A549 (cell line): ENCODE measurements at regions not wholly inside any gene's neighbourhood (a gene's known extent, or its start where the extent isn't known, plus 50 kb on each side); places are given as distances from the start of the nearest gene placed in this dataset.

ENCODE experiments used
- ATAC-seq, 2 experiments: fragments of 200-7000 bp in 1 of 2; fragments of >200 bp in 1 of 2; cut with Nextera tagmentation in 1 of 2; cut with Tn5 transposase in 1 of 2; 3 replicates each; pipeline versions ENCODE4 v1.8.0 to v1.9.1; 2018 to 2020; ENCODE audit warnings: mild to moderate bottlenecking in 1 of 2, moderate library complexity in 1 of 2
- CTCF ChIA-PET: fragments of 300-600 bp; sonication (Branson Sonifier 250); formaldehyde crosslinking; extraction: SDS; loops from one replicate; lab custom pipeline; 2021; ENCODE audit warnings: antibody characterized with exemption, inconsistent platforms; lab: Yijun Ruan, JAX
- POLR2A ChIA-PET: fragments of 350-600 bp; formaldehyde crosslinking; extraction: SDS; loops from one replicate; lab custom pipeline; 2021; ENCODE audit warnings: antibody characterized with exemption, inconsistent platforms; lab: Yijun Ruan, JAX
- DNase-seq, 2 experiments: peaks; one replicate each; pipeline versions ENCODE4 v3.0.0 to v3.0.0-alpha.2; 2011 to 2016; ENCODE audit warnings: low read depth in 1 of 2, low spot score in 1 of 2
- FAIRE-seq: peaks from 2 replicates; lab custom pipeline; 2011; peaks lifted over from hg19 to GRCh38; lab: Jason Lieb, UNC
- H3K27ac ChIP-seq, 2 experiments: fragments of >200 bp; sonication (Bioruptor Twin); formaldehyde crosslinking; 3 replicates each; pipeline ENCODE4 v1.5.1; 2016 to 2017
- H3K4me1 ChIP-seq: fragments of >200 bp; sonication (Bioruptor Twin); formaldehyde crosslinking; 3 replicates; pipeline ENCODE4 v1.6.1; 2016
- H3K4me2 ChIP-seq: fragments of >200 bp; sonication (Bioruptor Twin); formaldehyde crosslinking; 3 replicates; pipeline ENCODE4 v1.6.1; 2016
- H3K4me3 ChIP-seq: fragments of >200 bp; sonication (Bioruptor Twin); formaldehyde crosslinking; 3 replicates; pipeline ENCODE4 v1.5.1; 2016
- H3K9me3 ChIP-seq: fragments of >200 bp; sonication (Bioruptor Twin); formaldehyde crosslinking; 3 replicates; pipeline ENCODE4 v1.6.1; 2016
- CHD2 ChIP-seq: fragments of 150-350 bp; IDR thresholded peaks from 2 replicates; pipeline ENCODE4 v1.6.1; 2014; ENCODE audit warnings: low read length; ENCODE audit not compliant: partially characterized antibody
- EP300 ChIP-seq, 2 experiments: fragments of >200 bp; sonication (Bioruptor Twin); formaldehyde crosslinking; IDR thresholded peaks; 2 replicates in 1 of 2; 3 replicates in 1 of 2; pipeline ENCODE4 v1.6.1; 2016 to 2017
- FOSL2 ChIP-seq, 2 experiments: fragments of 450-650 bp in 1 of 2; fragments of >200 bp in 1 of 2; sonication (Bioruptor Twin) in 1 of 2; formaldehyde crosslinking; IDR thresholded peaks; 2 replicates each; pipeline versions ENCODE4 v1.5.0 to v1.6.1; 2016 to 2020; ENCODE audit warnings: mild to moderate bottlenecking in 1 of 2, moderate library complexity in 1 of 2
- GATA3 ChIP-seq: IDR thresholded peaks from 2 replicates; pipeline ENCODE4 v1.6.1; 2012; ENCODE audit warnings: borderline replicate concordance
- HEYL ChIP-seq: fragments of 250-450 bp; sonication (Bioruptor Pico); IDR thresholded peaks from 2 replicates; pipeline ENCODE4 v1.8.0; 2021; ENCODE audit warnings: mild to moderate bottlenecking, moderate library complexity
- KDM1A ChIP-seq: fragments of 200-600 bp; sonication (generic); IDR thresholded peaks from 2 replicates; pipeline ENCODE4 v1.6.1; 2016; ENCODE audit warnings: low read depth, mild to moderate bottlenecking
- KDM5A ChIP-seq: fragments of 200-600 bp; sonication (generic); IDR thresholded peaks from 2 replicates; pipeline ENCODE4 v1.6.1; 2016; ENCODE audit warnings: antibody characterized with exemption, mild to moderate bottlenecking
- MAZ ChIP-seq: fragments of 150-350 bp; IDR thresholded peaks from 2 replicates; pipeline ENCODE4 v1.6.1; 2014; ENCODE audit warnings: antibody characterized with exemption, low read depth, low read length, borderline replicate concordance
- NFE2L2 ChIP-seq: fragments of 150-350 bp; conservative IDR thresholded peaks from 2 replicates; pipeline ENCODE4 v1.6.1; 2014; ENCODE audit warnings: low read length
- POLR2A ChIP-seq: IDR thresholded peaks from 2 replicates; pipeline ENCODE4 v1.6.1; 2012; ENCODE audit warnings: mild to moderate bottlenecking, low read length
- RAD21 ChIP-seq, 2 experiments: fragments of >200 bp in 1 of 2; sonication (Bioruptor Twin) in 1 of 2; formaldehyde crosslinking in 1 of 2; IDR thresholded peaks in 1 of 2; conservative IDR thresholded peaks in 1 of 2; 2 replicates in 1 of 2; 3 replicates in 1 of 2; pipeline ENCODE4 v1.6.1; 2012 to 2018; ENCODE audit warnings: inconsistent platforms in 1 of 2
- RFX5 ChIP-seq: fragments of 450-650 bp; IDR thresholded peaks from 2 replicates; pipeline ENCODE4 v1.7.1; 2014; ENCODE audit warnings: antibody characterized with exemption, mild to moderate bottlenecking, moderate library complexity
- TFCP2L1 ChIP-seq: fragments of 250-450 bp; sonication (Bioruptor Pico); IDR thresholded peaks from 2 replicates; pipeline ENCODE4 v1.5.0; 2021; ENCODE audit warnings: mild to moderate bottlenecking
- TP53 ChIP-seq: fragments of 250-450 bp; sonication (Bioruptor Pico); IDR thresholded peaks from 2 replicates; pipeline ENCODE4 v1.5.0; 2021; ENCODE audit warnings: mild to moderate bottlenecking, moderate library complexity
- ZFP36 ChIP-seq: fragments of 450-650 bp; IDR thresholded peaks from 2 replicates; pipeline ENCODE4 v1.6.1; 2014; ENCODE audit warnings: borderline replicate concordance; ENCODE audit not compliant: partially characterized antibody
- ZNF302 ChIP-seq: fragments of 250-450 bp; sonication (Bioruptor Pico); IDR thresholded peaks from 2 replicates; pipeline ENCODE4 v1.9.0; 2021; ENCODE audit warnings: inconsistent platforms, mild to moderate bottlenecking, moderate library complexity
- WGBS: methylation state at CpG from one replicate; pipeline ENCODE4 v1.1.6; 2017; ENCODE audit errors: missing lambda C conversion rate; 5-methylcytosine and 5-hydroxymethylcytosine counted together
- TF ChIP-seq, protein P1 (sequence below): IDR thresholded peaks from 2 replicates; pipeline ENCODE4 v1.6.1; 2012; ENCODE audit warnings: low read depth, borderline replicate concordance
- TF ChIP-seq, protein P2 (sequence below): fragments of 250-450 bp; sonication (Bioruptor Pico); IDR thresholded peaks from 2 replicates; pipeline ENCODE4 v1.5.0; 2021; ENCODE audit warnings: mild to moderate bottlenecking, moderate library complexity, borderline replicate concordance

DNA sequence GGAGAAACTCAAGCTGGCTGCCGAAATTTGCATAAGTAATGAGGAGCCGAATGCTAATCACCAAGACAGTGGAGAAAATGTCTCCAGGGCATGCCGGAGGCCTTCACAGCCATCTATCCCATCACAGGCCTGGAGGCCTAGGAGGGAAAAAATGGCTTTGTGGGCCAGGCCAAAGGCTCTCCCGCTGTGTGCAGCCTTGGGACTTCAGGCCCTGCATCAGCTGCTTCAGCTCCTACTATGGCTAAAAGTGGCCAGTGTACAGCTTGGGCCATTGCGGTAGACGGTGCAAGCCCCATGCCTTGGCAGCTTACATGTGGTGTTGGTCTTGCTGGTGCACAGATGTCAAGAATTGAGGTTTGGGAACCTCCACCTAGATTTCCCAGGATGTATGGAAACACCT is 162.6 kb upstream of the FAM47A start:
- 30% methylated on average over 5 of the region's 6 CpGs for WGBS
- TF ChIP-seq FOSL2 (IDR thresholded peaks at IDR 0.05), result no peak
- no peak for TF ChIP-seq FOSL2 (CRISPR knock-in tag; IDR thresholded peaks at IDR 0.05)
- no peak for TF ChIP-seq GATA3
- no peak for TF ChIP-seq EP300 (IDR thresholded peaks at IDR 0.05)
- no peak for TF ChIP-seq TP53 (CRISPR knock-in tag)
- no peak for TF ChIP-seq HEYL (CRISPR knock-in tag)
- no peak for TF ChIP-seq NFE2L2
- TF ChIP-seq MAZ, result no peak
- CTCF ChIA-PET, result no interaction called here

DNA sequence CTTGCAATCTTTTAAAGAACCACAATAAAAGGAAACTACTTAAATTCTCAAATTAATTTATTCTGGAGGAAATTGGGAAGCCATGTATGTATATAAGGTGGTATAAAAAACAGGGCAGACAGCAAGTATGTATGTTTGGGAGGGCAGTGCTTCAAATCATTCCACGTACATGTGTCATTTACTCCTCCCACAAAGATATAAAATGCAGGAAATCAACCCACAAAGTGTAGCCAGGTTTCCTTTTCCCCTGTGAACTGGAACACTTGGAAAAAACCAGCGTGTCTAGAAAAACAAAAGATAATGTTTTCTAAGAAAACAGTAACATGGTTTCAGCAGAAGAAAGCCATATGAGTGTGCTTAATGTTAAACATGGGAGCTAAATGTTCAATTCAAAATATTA is 156.7 kb upstream of the FAM47A start:
- no peak overlapping the region for H3K4me3 ChIP-seq
- POLR2A ChIA-PET, result no interaction called here
- no peak for FAIRE-seq
- TF ChIP-seq RAD21 (conservative IDR thresholded peaks at IDR 0.05 in 1 of 2, IDR thresholded peaks at IDR 0.05 in 1 of 2) (no peak), KDM1A (no peak), POLR2A (no peak), HEYL (CRISPR knock-in tag) (no peak), KDM5A (no peak), RFX5 (no peak), ZFP36 (no peak)
- TF ChIP-seq, all 56 proteins: peak for 0
- WGBS, result 0% methylated on average over 2 of the region's 2 CpGs
- no peak overlapping the region for H3K4me2 ChIP-seq
- CTCF ChIA-PET, result no interaction called here
- ATAC-seq, result no peak
- no peak overlapping the region for H3K27ac ChIP-seq
- DNase-seq, result no peak
- no peaks in the 10 kb centered on the region for H3K4me1 ChIP-seq
- no peaks in the 10 kb centered on the region for H3K9me3 ChIP-seq

More for the DNA sequence above, 162.6 kb upstream of the FAM47A start:
- H3K9me3 ChIP-seq, result no peaks in the 10 kb centered on the region
- FAIRE-seq (no peak), DNase-seq (no peak), ATAC-seq (no peak)
- H3K27ac ChIP-seq, result no peak overlapping the region
- H3K4me2 ChIP-seq, result no peak overlapping the region
- POLR2A ChIA-PET, result no interaction called here
- H3K4me3 ChIP-seq, result no peak overlapping the region
- H3K4me1 ChIP-seq, result no peaks in the 10 kb centered on the region

DNA sequence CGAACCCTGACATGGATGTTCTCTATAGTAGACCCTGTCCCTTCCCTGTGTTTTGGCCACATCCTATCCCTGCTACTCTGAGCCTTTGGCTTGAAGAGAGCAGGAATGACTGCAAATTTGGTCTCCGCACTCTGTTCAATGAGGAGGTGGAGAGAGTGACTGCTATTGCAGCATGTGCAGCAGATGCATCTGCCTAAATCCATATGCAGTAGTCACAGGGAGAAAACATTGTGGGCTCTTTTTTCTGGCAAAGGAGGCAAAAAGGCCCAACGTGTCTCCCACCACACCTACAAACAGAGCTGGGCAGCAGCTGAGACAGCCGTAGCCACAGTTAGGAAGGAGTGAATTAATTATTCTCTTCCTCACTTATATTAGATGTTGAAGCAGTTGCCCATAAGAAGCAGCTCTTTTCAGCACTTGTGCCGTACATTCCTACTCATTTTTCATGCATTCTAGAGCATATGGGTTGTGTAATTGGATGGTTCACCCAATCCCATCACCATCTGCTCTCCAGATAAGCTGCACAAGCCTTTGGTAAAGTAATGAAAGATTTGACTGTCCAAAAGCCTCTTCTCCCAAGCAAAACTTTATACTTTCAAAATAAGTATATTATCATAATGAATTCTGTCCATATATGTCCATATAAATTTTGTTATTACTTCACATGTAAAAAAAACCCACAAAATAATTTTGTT is 147.9 kb upstream of the FAM47A start:
- DNase-seq, result no peak
- TF ChIP-seq ZNF302 (CRISPR knock-in tag) (no peak), ZFP36 (no peak)
- TF ChIP-seq, protein P1, sequence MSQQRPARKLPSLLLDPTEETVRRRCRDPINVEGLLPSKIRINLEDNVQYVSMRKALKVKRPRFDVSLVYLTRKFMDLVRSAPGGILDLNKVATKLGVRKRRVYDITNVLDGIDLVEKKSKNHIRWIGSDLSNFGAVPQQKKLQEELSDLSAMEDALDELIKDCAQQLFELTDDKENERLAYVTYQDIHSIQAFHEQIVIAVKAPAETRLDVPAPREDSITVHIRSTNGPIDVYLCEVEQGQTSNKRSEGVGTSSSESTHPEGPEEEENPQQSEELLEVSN, result no peak
- TF ChIP-seq, protein P2, sequence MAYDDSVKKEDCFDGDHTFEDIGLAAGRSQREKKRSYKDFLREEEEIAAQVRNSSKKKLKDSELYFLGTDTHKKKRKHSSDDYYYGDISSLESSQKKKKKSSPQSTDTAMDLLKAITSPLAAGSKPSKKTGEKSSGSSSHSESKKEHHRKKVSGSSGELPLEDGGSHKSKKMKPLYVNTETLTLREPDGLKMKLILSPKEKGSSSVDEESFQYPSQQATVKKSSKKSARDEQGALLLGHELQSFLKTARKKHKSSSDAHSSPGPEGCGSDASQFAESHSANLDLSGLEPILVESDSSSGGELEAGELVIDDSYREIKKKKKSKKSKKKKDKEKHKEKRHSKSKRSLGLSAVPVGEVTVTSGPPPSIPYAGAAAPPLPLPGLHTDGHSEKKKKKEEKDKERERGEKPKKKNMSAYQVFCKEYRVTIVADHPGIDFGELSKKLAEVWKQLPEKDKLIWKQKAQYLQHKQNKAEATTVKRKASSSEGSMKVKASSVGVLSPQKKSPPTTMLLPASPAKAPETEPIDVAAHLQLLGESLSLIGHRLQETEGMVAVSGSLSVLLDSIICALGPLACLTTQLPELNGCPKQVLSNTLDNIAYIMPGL (CRISPR knock-in tag), result no peak
- TF ChIP-seq, all 56 proteins: peak for 0
- H3K4me1 ChIP-seq, result no peaks in the 10 kb centered on the region
- ATAC-seq (no peak), FAIRE-seq (no peak)
- no peak overlapping the region for H3K27ac ChIP-seq
- ChIA-PET POLR2A (no interaction called here), CTCF (no interaction called here)
- 0% methylated on average over 5 of the region's 5 CpGs for WGBS
- H3K4me3 ChIP-seq, result no peak overlapping the region
- H3K4me2 ChIP-seq, result no peak overlapping the region
- H3K9me3 ChIP-seq, result no peaks in the 10 kb centered on the region

DNA sequence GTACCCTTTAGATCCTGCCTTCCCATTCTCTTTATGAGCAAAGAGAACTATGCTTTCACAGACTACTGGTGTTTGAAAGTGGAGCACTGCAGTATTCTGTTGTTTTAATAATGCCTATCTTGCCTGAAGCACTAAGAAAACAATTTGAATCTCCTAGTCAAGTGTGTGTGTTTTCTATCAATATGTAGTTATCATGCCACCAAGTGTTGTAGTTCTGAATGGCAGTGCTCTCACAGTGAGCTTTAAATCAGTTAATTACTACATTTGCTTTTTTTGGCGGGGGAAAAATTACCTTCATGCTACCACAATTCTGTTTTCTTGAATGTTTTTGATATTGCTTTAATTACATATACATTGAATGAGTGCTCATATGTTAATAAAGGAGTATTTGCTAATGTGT is 143.6 kb upstream of the FAM47A start:
- Histone ChIP-seq H3K4me2 (no peak overlapping the region), H3K27ac (no peak overlapping the region), H3K4me1 (no peaks in the 10 kb centered on the region), H3K4me3 (no peak overlapping the region), H3K9me3 (no peaks in the 10 kb centered on the region)
- TF ChIP-seq POLR2A, result no peak
- no peak for TF ChIP-seq TFCP2L1
- no peak for TF ChIP-seq CHD2
- DNase-seq (no peak), ATAC-seq (no peak), FAIRE-seq (peak; percentile 88)
- ChIA-PET POLR2A (no interaction called here), CTCF (no interaction called here)
- 0% methylated on average over 1 of the region's 1 CpG for WGBS
